ENCODE measurements at regions not wholly inside any gene's neighbourhood (a gene's known extent, or its start where the extent isn't known, plus 50 kb on each side); places are given as distances from the start of the nearest gene placed in this dataset. TPM values are rescaled to one million over a fixed set of nuclear protein-coding genes. Genes with fewer than 3 reads are reported as not detected.

- DNase-seq (ENCODE audit: low spot score), result no peak
- no peak for ATAC-seq (ENCODE audit: low FRiP score)
- no peak for TF ChIP-seq CTCF (IDR thresholded peaks at IDR 0.05)
Observed at GRCh38 chr15:68000754-68001153, 53.4 kb upstream of the PIAS1 start.

- ATAC-seq (ENCODE audit: low FRiP score) (no peak), DNase-seq (ENCODE audit: low spot score) (no peak)
- no peak for TF ChIP-seq CTCF (IDR thresholded peaks at IDR 0.05)
Observed at GRCh38 chr15:68001811-68002210, 52.3 kb upstream of the PIAS1 start.

- no peak for DNase-seq (ENCODE audit: low spot score)
- TF ChIP-seq CTCF (IDR thresholded peaks at IDR 0.05), result no peak
- ATAC-seq (ENCODE audit: low FRiP score), result no peak
Observed at GRCh38 chr15:68003297-68003696, 50.8 kb upstream of the PIAS1 start.

Small RNA genes lying in the stretch of these regions (small RNA-seq; reads per million reads assigned to genes)
- not detected for gene AC022254.1

All from omental fat pad (tissue), 3 donors.